Stimulated activated CD4-positive, alpha-beta T cell treated with anti-CD3 and anti-CD28 coated beads, Interleukin-2, amount 100 ng/mL, for 48 hours (primary cell): ENCODE measurements at regions not wholly inside any gene's neighbourhood (a gene's known extent, or its start where the extent isn't known, plus 50 kb on each side); places are given as distances from the start of the nearest gene placed in this dataset.
"Not testable (repeated sequence)": the region's sequence is repeated elsewhere in the genome, so short reads cannot be mapped to it uniquely, and the experiment has no call there.

Experiments
- DNase-seq, 2 donors: peaks; one replicate each; pipeline ENCODE4 v3.0.0-alpha.2; 2020

- DNase-seq = no peak
These were observed 885.9 kb downstream of the CDH8 start for GRCh38 chr16:61150351-61150750.

- no peak for DNase-seq
These were observed 886.5 kb downstream of the CDH8 start for GRCh38 chr16:61149709-61150108.

GRCh38 chr16:61148930-61149329 is 887.3 kb downstream of the CDH8 start:
- DNase-seq = no peak

- DNase-seq = no peak
These were observed 889.8 kb downstream of the CDH8 start for GRCh38 chr16:61146429-61146828.

GRCh38 chr16:61131447-61131846 is 904.8 kb downstream of the CDH8 start:
- no peak for DNase-seq

GRCh38 chr16:61128545-61129323 is 907.5 kb downstream of the CDH8 start:
- no peak for DNase-seq

- no peak for DNase-seq
These were observed 930.7 kb downstream of the CDH8 start for GRCh38 chr16:61105544-61105943.

- DNase-seq = no peak
These were observed 937.7 kb downstream of the CDH8 start for GRCh38 chr16:61098505-61098904.

GRCh38 chr16:61091300-61091699 is 944.9 kb downstream of the CDH8 start:
- not testable (repeated sequence) for DNase-seq

GRCh38 chr16:61083711-61084110 is 952.5 kb downstream of the CDH8 start:
- DNase-seq = no peak

GRCh38 chr16:61074324-61074723 is 961.9 kb downstream of the CDH8 start:
- no peak for DNase-seq

GRCh38 chr16:61057635-61058034 is 978.6 kb downstream of the CDH8 start:
- no peak for DNase-seq

- DNase-seq = no peak
These were observed 985.7 kb downstream of the CDH8 start for GRCh38 chr16:61050547-61050946.

- DNase-seq = no peak
These were observed 990.3 kb downstream of the CDH8 start for GRCh38 chr16:61045931-61046330.

GRCh38 chr16:61042737-61043136 is 993.5 kb downstream of the CDH8 start:
- no peak for DNase-seq

GRCh38 chr16:61030616-61031015 is 1005.6 kb downstream of the CDH8 start:
- no peak for DNase-seq

GRCh38 chr16:61024180-61024900 is 1011.9 kb downstream of the CDH8 start:
- DNase-seq = no peak

GRCh38 chr16:61014869-61015268 is 1021.4 kb downstream of the CDH8 start:
- DNase-seq = no peak

GRCh38 chr16:61007694-61008093 is 1028.5 kb downstream of the CDH8 start:
- no peak for DNase-seq

GRCh38 chr16:61005952-61006351 is 1030.3 kb downstream of the CDH8 start:
- DNase-seq = no peak

GRCh38 chr16:61002479-61003204 is 1033.6 kb downstream of the CDH8 start:
- DNase-seq = no peak

GRCh38 chr16:60991886-60992285 is 1044.4 kb downstream of the CDH8 start:
- no peak for DNase-seq

GRCh38 chr16:60989592-60989991 is 1046.6 kb downstream of the CDH8 start:
- no peak for DNase-seq

- DNase-seq = no peak
These were observed 1057.1 kb downstream of the CDH8 start for GRCh38 chr16:60979119-60979518.
